K562 (cell line): ENCODE measurements at regions not wholly inside any gene's neighbourhood (a gene's known extent, or its start where the extent isn't known, plus 50 kb on each side); places are given as distances from the start of the nearest gene placed in this dataset.

ENCODE experiments used
- ATAC-seq: fragments of 200-7000 bp; cut with Tn5 transposase; 3 replicates; pipeline ENCODE4 v1.9.1; 2020; ENCODE audit warnings: moderate library complexity
- BruUV-seq: library from RNA; stranded (reverse); fragments of 400-500 nt; replicated peaks from 2 replicates; lab custom pipeline; 2021; lab: Mats Ljungman, UMichigan
- CTCF ChIA-PET: fragments of 300-600 bp; formaldehyde crosslinking; extraction: SDS; loops from one replicate; lab custom pipeline; 2021; ENCODE audit warnings: low intra/inter-chr PET ratio; lab: Yijun Ruan, JAX
- POLR2A ChIA-PET: fragments of 300-600, 350-650 bp; sonication (Branson Sonifier 250); formaldehyde crosslinking; extraction: SDS; loops from one replicate; lab custom pipeline; 2021; ENCODE audit warnings: antibody characterized with exemption, inconsistent platforms; lab: Yijun Ruan, JAX
- DNase-seq, 4 experiments: peaks; one replicate each; pipeline versions ENCODE4 v3.0.0 to v3.0.0-alpha.2; 2011 to 2018; ENCODE audit warnings: low spot score in 3 of 4, mixed read lengths in 3 of 4; ENCODE audit errors: extremely low read depth in 1 of 4
- FAIRE-seq: peaks from 2 replicates; lab custom pipeline; 2011; peaks lifted over from hg19 to GRCh38; lab: Jason Lieb, UNC
- H2AFZ ChIP-seq: 2 replicates; pipeline ENCODE4 v1.6.0; 2011; ENCODE audit warnings: low read depth, low read length, control low read depth, inconsistent platforms
- H3K27ac ChIP-seq: fragments of 200-600 bp; 3 replicates; pipeline ENCODE4 v1.8.0; 2011; ENCODE audit warnings: low read depth, mild to moderate bottlenecking, control low read depth, inconsistent platforms, low read length, moderate library complexity, mixed read lengths; ENCODE audit errors: extremely low read depth
- H3K27me3 ChIP-seq, 2 experiments: fragments of 300-600 bp in 1 of 2; 2 replicates in 1 of 2; 3 replicates in 1 of 2; pipeline versions ENCODE4 v1.6.0 to v1.8.0; 2011; ENCODE audit warnings: inconsistent platforms in 2 of 2, low read length in 2 of 2, mild to moderate bottlenecking in 1 of 2, mixed read lengths in 1 of 2, moderate library complexity in 1 of 2; ENCODE audit not compliant: control insufficient read depth in 2 of 2, insufficient read depth in 2 of 2
- H3K36me3 ChIP-seq: fragments of 300-600 bp; 3 replicates; pipeline ENCODE4 v1.8.0; 2011; ENCODE audit warnings: mild to moderate bottlenecking, low read length, inconsistent platforms; ENCODE audit not compliant: control insufficient read depth, insufficient read depth
- H3K4me1 ChIP-seq, 2 experiments: fragments of 200-600 bp in 1 of 2; replicated peaks in 1 of 2; 2 replicates in 1 of 2; 3 replicates in 1 of 2; pipeline versions ENCODE4 v1.5.1 to v1.8.0; 2011; ENCODE audit warnings: inconsistent platforms in 2 of 2, low read length in 2 of 2, mild to moderate bottlenecking in 1 of 2, mixed read lengths in 1 of 2, moderate library complexity in 1 of 2; ENCODE audit not compliant: control insufficient read depth in 2 of 2, insufficient read depth in 2 of 2
- H3K4me2 ChIP-seq: 2 replicates; pipeline ENCODE4 v1.6.1; 2011; ENCODE audit warnings: low read length, control low read depth, inconsistent platforms, mixed read lengths; ENCODE audit not compliant: insufficient read depth
- H3K4me3 ChIP-seq: fragments of 200-600 bp; sonication (generic), shearing (Covaris generic); 2 replicates; pipeline ENCODE4 v1.5.1; 2016; ENCODE audit warnings: control low read depth, inconsistent platforms
- H3K79me2 ChIP-seq: fragments of 200-600 bp; 3 replicates; pipeline ENCODE4 v1.8.0; 2011; ENCODE audit warnings: low read length, inconsistent platforms; ENCODE audit not compliant: control insufficient read depth, insufficient read depth
- H3K9ac ChIP-seq, 2 experiments: 2 replicates each; pipeline versions ENCODE4 v1.6.0 to v1.6.1; 2011; ENCODE audit warnings: low read depth in 2 of 2, low read length in 2 of 2, control low read depth in 1 of 2, inconsistent platforms in 1 of 2, mild to moderate bottlenecking in 1 of 2, mixed read lengths in 1 of 2; ENCODE audit not compliant: insufficient read depth in 1 of 2
- H3K9me1 ChIP-seq: one replicate; pipeline ENCODE4 v1.6.0; 2011; ENCODE audit warnings: inconsistent platforms, mild to moderate bottlenecking, low read length, moderate library complexity; ENCODE audit not compliant: control insufficient read depth, insufficient read depth
- H3K9me3 ChIP-seq: replicated peaks from 2 replicates; pipeline ENCODE4 v1.5.1; 2011; ENCODE audit warnings: low read depth, low read length, inconsistent platforms; ENCODE audit not compliant: control insufficient read depth, insufficient read depth
- H4K20me1 ChIP-seq: replicated peaks from 2 replicates; pipeline ENCODE4 v1.6.1; 2011; ENCODE audit warnings: low read length, inconsistent platforms, mixed read lengths; ENCODE audit not compliant: control insufficient read depth, insufficient read depth
- ARHGAP35 ChIP-seq: fragments of 450-650 bp; IDR thresholded peaks from 2 replicates; pipeline ENCODE4 v1.6.1; 2018; ENCODE audit not compliant: partially characterized antibody
- ARID2 ChIP-seq: fragments of 450-650 bp; IDR thresholded peaks from 2 replicates; pipeline ENCODE4 v1.6.1; 2017; ENCODE audit warnings: antibody characterized with exemption, mild to moderate bottlenecking
- DMBX1 ChIP-seq: fragments of 250-450 bp; sonication (Bioruptor Pico); IDR thresholded peaks from 2 replicates; pipeline ENCODE4 v1.8.0; 2022; ENCODE audit warnings: inconsistent platforms, mild to moderate bottlenecking, moderate library complexity, borderline replicate concordance
- ERF ChIP-seq: fragments of 450-650 bp; formaldehyde crosslinking; IDR thresholded peaks from 2 replicates; pipeline ENCODE4 v1.4.0; 2020; ENCODE audit warnings: mild to moderate bottlenecking, mixed read lengths
- ETV6 ChIP-seq, 3 experiments: fragments of 150-350 bp in 1 of 3; sonication (generic) in 1 of 3; formaldehyde crosslinking in 1 of 3; IDR thresholded peaks; 2 replicates each; pipeline versions ENCODE4 v1.6.1 to v1.8.0; 2014 to 2022; ENCODE audit warnings: borderline replicate concordance in 2 of 3, low read depth in 2 of 3, antibody characterized with exemption in 1 of 3, low read length in 1 of 3, mild to moderate bottlenecking in 1 of 3, missing genetic modification reagents in 1 of 3
- FIP1L1 ChIP-seq: fragments of 200-400 bp; formaldehyde crosslinking; IDR thresholded peaks from 2 replicates; pipeline ENCODE4 v1.6.1; 2018; ENCODE audit warnings: mild to moderate bottlenecking, low read depth, low read length; ENCODE audit not compliant: poor library complexity, severe bottlenecking
- KLF13 ChIP-seq: fragments of 450-650 bp; IDR thresholded peaks from 2 replicates; pipeline ENCODE4 v1.6.1; 2016; ENCODE audit warnings: missing genetic modification characterization, low read depth, mild to moderate bottlenecking, missing compliant biosample characterization, moderate library complexity, borderline replicate concordance
- NCOA6 ChIP-seq: fragments of 450-650 bp; IDR thresholded peaks from 2 replicates; pipeline ENCODE4 v1.6.1; 2017; ENCODE audit warnings: mild to moderate bottlenecking
- POLR2H ChIP-seq: IDR thresholded peaks from 2 replicates; pipeline ENCODE4 v1.6.1; 2016; ENCODE audit warnings: missing genetic modification characterization, low read depth, mild to moderate bottlenecking, control low read depth, missing compliant biosample characterization, moderate library complexity
- RAD21 ChIP-seq, 2 experiments: fragments of 250-450 bp in 1 of 2; fragments of 450-650 bp in 1 of 2; sonication (Bioruptor Pico) in 1 of 2; formaldehyde crosslinking in 1 of 2; IDR thresholded peaks in 1 of 2; conservative IDR thresholded peaks in 1 of 2; 2 replicates each; pipeline versions ENCODE4 v1.4.0 to v1.8.0; 2020 to 2022; ENCODE audit warnings: mild to moderate bottlenecking in 2 of 2, moderate library complexity in 1 of 2
- RFX1 ChIP-seq: fragments of 450-650 bp; IDR thresholded peaks from 2 replicates; pipeline ENCODE4 v1.6.1; 2016; ENCODE audit warnings: mild to moderate bottlenecking, moderate library complexity
- RHOXF2B ChIP-seq: fragments of 250-450 bp; sonication (Bioruptor Pico); conservative IDR thresholded peaks from 2 replicates; pipeline ENCODE4 v1.5.1; 2021
- SRSF9 ChIP-seq: fragments of 200-400 bp; formaldehyde crosslinking; IDR thresholded peaks from 2 replicates; pipeline ENCODE4 v1.6.1; 2017; ENCODE audit warnings: low read depth, low read length, borderline replicate concordance
- TAF15 ChIP-seq: fragments of 200-400 bp; formaldehyde crosslinking; IDR thresholded peaks from 2 replicates; pipeline ENCODE4 v1.6.1; 2017; ENCODE audit warnings: mild to moderate bottlenecking, low read depth, low read length, moderate library complexity
- ZNF23 ChIP-seq: fragments of 250-450 bp; sonication (Bioruptor Pico); IDR thresholded peaks from 2 replicates; pipeline ENCODE4 v1.4.0; 2020; ENCODE audit warnings: mild to moderate bottlenecking
- ZNF551 ChIP-seq: fragments of 250-450 bp; sonication (Bioruptor Pico); IDR thresholded peaks from 2 replicates; pipeline ENCODE4 v1.5.0; 2021; ENCODE audit warnings: mild to moderate bottlenecking, moderate library complexity
- ZNF764 ChIP-seq: fragments of 250-450 bp; sonication (Bioruptor Pico); IDR thresholded peaks from 2 replicates; pipeline ENCODE4 v1.4.0; 2020; ENCODE audit warnings: low read depth, mild to moderate bottlenecking, moderate library complexity
- whole genome bisulfite sequencing: fragments of 100-300 bp; shearing (Covaris generic); methylation state at CpG from one replicate; pipeline ENCODE4 v1.1.6; 2016; ENCODE audit warnings: low coverage, mixed read lengths; ENCODE audit not compliant: insufficient coverage; ENCODE audit errors: missing lambda C conversion rate; 5-methylcytosine and 5-hydroxymethylcytosine counted together
- in situ Hi-C: fragments of 300-500 bp; cut with MboI; formaldehyde crosslinking; loops from 4 replicates; pipeline ENCODE4 v1.15.0; 2018; ENCODE audit warnings: inconsistent platforms, mixed read lengths
- intact Hi-C: fragments of 100-400 bp; cut with micrococcal nuclease; formaldehyde crosslinking; loops from 2 replicates; pipeline ENCODE4 v1.14.2; 2022
- TF ChIP-seq, protein P1 (sequence below): fragments of 450-650 bp; IDR thresholded peaks from 2 replicates; pipeline ENCODE4 v1.6.1; 2017; ENCODE audit warnings: mild to moderate bottlenecking, moderate library complexity
- TF ChIP-seq, protein P2 (sequence below): sonication (generic); formaldehyde crosslinking; IDR thresholded peaks from 2 replicates; pipeline ENCODE4 v1.8.1; 2022; ENCODE audit warnings: missing genetic modification reagents

GRCh38 chr22:48492366-48493320 lies 1335.0 kb downstream of the BRD1 start:
- peak; percentile 57 to 73 (median 70) for DNase-seq
- Histone ChIP-seq H3K27ac (no peak overlapping the region), H3K4me2 (no peak overlapping the region), H2AFZ (no peak overlapping the region), H3K36me3 (no peaks in the 10 kb centered on the region), H4K20me1 (peaks cover 10% of the 10 kb centered on the region; the same call in 1 of the 2 replicates), H3K79me2 (no peaks in the 10 kb centered on the region), H3K9me3 (no peaks in the 10 kb centered on the region), H3K27me3 (peaks cover 0 to 4% of the 10 kb centered on the region in 2 experiments; a peak in 1 of 5 replicates), H3K9me1 (no peaks in the 10 kb centered on the region), H3K4me3 (no peak overlapping the region), H3K9ac (no peak overlapping the region), H3K4me1 (no peaks in the 10 kb centered on the region)
- peak; percentile 6 for FAIRE-seq
- peak; percentile 86 for ATAC-seq
- intact Hi-C loops = no loop called here
- POLR2A ChIA-PET = interaction anchor here (0.7 kb wide), 1 partner anchor 307 kb away, joined by 4 read pairs; no protein-coding TSS in a partner anchor
- BruUV-seq = no TSS peak
- CTCF ChIA-PET = interaction anchor here (0.7 kb wide), 1 partner anchor 1090 kb away, joined by 3 read pairs; no protein-coding TSS in a partner anchor
- in situ Hi-C loops = loop anchor here (25.0 kb wide), 1 partner anchor 905 kb away; no protein-coding TSS in a partner anchor
- under 1% methylated on average over 17 of the region's 19 CpGs for WGBS
- TF ChIP-seq ZNF23 (CRISPR knock-in tag) (no peak), RHOXF2B (CRISPR knock-in tag) (no peak), POLR2H (tag) (no peak), ARID2 (no peak), ZNF764 (no peak), DMBX1 (CRISPR knock-in tag) (no peak), ERF (no peak), NCOA6 (no peak), FIP1L1 (no peak), RFX1 (peak; percentile 87), ETV6 (IDR thresholded peaks at IDR 0.05; ENCODE audit: borderline replicate concordance in 1 of 2, low read depth in 2 of 2, low read length in 1 of 2) (no peak), ETV6 (CRISPR knock-in tag; IDR thresholded peaks at IDR 0.05; ENCODE audit: borderline replicate concordance) (no peak), RAD21 (CRISPR knock-in tag; conservative IDR thresholded peaks at IDR 0.05 in 1 of 2, IDR thresholded peaks at IDR 0.05 in 1 of 2) (peak; percentile 47 to 72), TAF15 (no peak), ARHGAP35 (no peak), KLF13 (tag) (no peak), ZNF551 (CRISPR knock-in tag) (no peak), SRSF9 (no peak)
- TF ChIP-seq, protein P1, sequence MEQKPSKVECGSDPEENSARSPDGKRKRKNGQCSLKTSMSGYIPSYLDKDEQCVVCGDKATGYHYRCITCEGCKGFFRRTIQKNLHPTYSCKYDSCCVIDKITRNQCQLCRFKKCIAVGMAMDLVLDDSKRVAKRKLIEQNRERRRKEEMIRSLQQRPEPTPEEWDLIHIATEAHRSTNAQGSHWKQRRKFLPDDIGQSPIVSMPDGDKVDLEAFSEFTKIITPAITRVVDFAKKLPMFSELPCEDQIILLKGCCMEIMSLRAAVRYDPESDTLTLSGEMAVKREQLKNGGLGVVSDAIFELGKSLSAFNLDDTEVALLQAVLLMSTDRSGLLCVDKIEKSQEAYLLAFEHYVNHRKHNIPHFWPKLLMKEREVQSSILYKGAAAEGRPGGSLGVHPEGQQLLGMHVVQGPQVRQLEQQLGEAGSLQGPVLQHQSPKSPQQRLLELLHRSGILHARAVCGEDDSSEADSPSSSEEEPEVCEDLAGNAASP = no peak
- TF ChIP-seq, protein P2, sequence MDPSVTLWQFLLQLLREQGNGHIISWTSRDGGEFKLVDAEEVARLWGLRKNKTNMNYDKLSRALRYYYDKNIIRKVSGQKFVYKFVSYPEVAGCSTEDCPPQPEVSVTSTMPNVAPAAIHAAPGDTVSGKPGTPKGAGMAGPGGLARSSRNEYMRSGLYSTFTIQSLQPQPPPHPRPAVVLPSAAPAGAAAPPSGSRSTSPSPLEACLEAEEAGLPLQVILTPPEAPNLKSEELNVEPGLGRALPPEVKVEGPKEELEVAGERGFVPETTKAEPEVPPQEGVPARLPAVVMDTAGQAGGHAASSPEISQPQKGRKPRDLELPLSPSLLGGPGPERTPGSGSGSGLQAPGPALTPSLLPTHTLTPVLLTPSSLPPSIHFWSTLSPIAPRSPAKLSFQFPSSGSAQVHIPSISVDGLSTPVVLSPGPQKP (CRISPR knock-in tag) = no peak
